GM18907 (cell line): ENCODE measurements at regions not wholly inside any gene's neighbourhood (a gene's known extent, or its start where the extent isn't known, plus 50 kb on each side); places are given as distances from the start of the nearest gene placed in this dataset.

Experiments used
- ATAC-seq: cut with Tn5 transposase; IDR thresholded peaks from one replicate; pipeline ENCODE4 v1.9.1; 2021; ENCODE audit warnings: mild to moderate bottlenecking, moderate library complexity; ENCODE audit not compliant: unreplicated experiment

- no peak for ATAC-seq
Measured at GRCh38 chr12:66903782-66904396, 225.0 kb upstream of the GRIP1 start.

DNA sequence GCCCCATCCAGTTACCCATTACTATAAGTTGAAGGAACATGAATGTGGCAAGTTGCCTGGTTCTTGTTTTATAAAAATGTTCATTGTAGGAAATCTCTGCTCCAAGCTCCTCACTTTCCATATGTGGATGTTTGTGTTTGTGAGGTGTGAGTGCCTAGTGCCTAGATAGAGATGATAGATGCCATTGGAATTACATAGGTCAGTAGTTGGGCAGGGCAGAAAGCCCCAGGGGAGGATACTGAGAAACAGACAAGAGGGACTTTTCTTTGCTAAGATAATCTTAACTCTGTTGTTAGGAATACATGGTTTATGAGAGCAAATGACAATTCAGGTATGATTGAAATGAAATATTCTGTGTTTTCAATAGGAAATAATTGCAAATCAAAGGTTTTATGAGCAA is 226.3 kb upstream of the GRIP1 start:
- ATAC-seq: no peak

GRCh38 chr12:66910366-66910974 is 231.6 kb upstream of the GRIP1 start:
- no peak for ATAC-seq

- ATAC-seq: no peak
Measured at GRCh38 chr12:66915306-66915904, 236.5 kb upstream of the GRIP1 start.

- no peak for ATAC-seq
Measured at GRCh38 chr12:66916189-66916588, 237.3 kb upstream of the GRIP1 start.

DNA sequence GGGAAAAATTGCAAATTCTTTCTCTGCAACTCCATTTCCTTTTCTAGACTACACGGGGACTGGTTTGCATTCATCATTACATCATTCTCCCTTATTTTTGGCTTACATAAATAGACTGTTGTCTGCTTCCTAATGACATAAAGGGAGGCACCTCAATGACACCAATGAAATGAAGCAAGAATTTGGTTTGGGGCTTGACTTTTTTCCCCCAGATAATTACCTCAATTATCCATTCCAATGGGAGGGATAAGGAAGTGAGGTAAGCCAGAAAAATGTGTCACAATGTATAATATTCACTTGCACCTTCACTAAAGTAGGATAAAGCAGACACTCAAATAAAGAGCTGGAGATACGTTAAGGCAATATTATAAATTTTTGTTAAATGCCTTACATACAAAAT is 240.6 kb upstream of the GRIP1 start:
- no peak for ATAC-seq

- ATAC-seq: no peak
Measured at GRCh38 chr12:66920205-66920604, 241.3 kb upstream of the GRIP1 start.

DNA sequence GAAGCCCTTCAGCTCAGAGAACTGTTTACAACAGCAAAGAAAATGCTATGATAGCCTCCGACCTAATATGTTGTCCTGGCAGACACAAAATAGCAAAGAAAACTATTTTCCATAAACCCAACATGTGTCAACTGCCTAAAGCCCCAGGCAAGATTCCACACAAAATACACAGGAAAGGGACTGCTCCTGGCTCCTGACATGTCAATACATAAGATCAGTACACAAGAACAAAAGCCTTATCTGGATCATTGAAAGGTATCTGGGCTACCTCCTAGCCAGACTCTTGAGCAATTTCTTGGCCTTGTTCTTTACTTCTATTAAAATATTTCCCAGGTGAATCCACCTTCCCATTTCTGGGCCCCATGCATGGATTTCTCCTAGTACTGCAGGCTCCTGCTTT is 242.3 kb upstream of the GRIP1 start:
- no peak for ATAC-seq

GRCh38 chr12:66925083-66925482 is 246.2 kb upstream of the GRIP1 start:
- no peak for ATAC-seq

DNA sequence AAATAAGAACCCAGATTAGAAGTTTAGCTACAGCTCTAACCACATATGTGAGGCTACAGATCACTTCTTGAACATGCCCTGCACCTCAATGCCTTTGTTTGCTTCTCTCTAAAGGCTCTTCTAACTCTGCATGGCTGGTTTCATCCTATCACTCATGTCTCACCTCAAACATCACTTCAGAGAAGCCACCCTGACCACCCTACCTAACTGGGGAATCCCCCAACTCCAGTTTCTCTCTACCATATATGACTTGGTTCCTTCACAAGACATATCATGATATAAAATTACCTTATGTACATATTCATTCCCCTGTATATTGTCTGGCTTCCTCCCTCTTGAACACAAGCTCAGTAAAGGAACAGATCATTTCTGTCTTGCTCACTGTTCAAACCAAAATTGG is 250.2 kb upstream of the GRIP1 start:
- ATAC-seq: no peak

GRCh38 chr12:66931091-66931490 is 252.2 kb upstream of the GRIP1 start:
- ATAC-seq: no peak

DNA sequence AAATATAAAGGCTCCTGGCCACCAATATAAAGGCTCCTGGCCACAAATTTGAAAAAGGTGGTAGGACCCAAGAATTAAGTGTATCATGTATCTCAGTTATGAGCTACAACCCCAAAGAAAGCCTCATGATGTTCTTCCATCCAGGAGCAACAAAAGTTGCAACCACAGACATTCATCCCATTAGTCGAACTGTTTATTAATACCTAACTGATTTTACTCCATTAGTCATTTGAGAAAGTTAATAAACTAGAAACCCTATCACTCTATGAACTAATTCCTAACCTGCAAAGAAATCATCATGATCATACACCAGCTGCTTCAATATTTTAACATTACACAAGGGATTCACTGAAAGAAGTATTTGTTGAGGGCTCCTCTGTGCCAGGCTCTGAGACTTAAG is 253.2 kb upstream of the GRIP1 start:
- ATAC-seq: no peak

- ATAC-seq: no peak
Measured at GRCh38 chr12:66934302-66935062, 255.6 kb upstream of the GRIP1 start.

DNA sequence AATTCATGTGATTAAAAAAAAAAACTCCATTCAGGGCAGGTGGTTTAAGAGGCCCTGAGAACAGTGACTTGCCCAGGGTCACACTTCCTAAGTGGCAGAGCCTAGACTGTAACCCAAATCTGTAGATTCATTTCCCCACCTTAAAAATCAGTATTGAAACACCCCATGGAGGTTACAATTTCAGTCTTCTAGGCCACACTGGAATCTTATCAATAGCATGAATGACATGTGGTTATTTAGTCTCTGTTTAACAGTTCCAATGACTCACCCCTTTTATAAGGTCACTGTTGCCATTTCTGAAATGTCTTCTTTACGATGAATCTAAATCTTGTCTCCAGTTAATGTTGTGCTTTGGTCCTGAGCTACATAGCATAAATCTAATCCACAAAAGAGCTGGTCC is 262.3 kb upstream of the GRIP1 start:
- ATAC-seq: no peak

DNA sequence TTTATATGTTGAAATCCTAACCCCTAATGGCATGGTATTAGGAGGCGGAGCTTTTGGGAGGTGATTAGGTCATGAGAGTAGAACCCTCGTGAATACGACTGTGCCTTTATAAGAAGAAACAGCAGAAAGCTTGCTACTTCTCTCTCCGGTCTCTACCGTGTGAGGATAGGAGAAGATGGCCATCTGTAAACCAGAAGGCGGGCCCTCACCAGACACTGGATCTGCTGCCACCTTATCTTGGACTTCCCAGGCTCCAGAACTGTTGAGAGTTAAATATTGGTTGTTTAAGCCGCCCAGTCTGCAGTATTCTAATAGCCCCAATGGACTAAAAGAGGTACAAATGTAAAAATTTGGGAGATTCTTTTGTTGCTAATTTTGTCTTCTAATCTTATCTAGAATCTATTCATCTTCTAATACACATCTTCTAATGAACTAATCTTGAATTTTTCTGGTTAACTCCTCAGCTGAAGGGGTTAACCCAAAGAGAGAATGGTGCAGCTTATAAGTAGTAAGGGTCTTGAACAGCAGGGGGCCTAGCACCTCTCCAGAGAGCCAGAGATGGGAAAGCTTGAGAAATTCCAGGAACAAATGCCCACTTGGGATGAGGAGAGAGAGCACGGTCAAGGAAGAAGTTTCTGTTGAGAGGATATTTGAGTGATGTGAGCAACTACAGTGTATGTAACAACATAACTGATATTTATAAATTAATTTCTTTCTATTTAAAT is 264.0 kb upstream of the GRIP1 start:
- no peak for ATAC-seq

DNA sequence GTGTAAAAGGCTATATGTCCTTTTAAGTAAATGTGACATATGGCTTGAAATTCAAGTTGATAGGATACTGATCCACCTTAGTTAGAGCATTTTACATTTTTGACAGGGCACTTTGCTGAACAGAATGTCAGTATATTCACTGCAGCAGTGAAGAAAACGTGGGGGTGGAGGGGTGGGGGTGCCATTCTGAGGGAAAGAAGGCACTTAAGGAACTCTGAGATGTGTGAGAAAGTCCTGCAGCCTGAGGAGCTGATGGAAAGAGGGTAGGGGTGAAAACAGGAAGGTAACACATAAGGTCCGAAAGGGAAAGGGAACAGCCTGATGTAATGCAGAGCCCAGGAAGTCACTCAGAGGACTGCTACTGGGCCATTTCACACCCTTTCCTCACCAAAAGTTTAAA is 265.5 kb upstream of the GRIP1 start:
- ATAC-seq: no peak

GRCh38 chr12:66945189-66945817 is 266.4 kb upstream of the GRIP1 start:
- ATAC-seq: no peak

- ATAC-seq: no peak
Measured at GRCh38 chr12:66947119-66947518, 268.2 kb upstream of the GRIP1 start.

GRCh38 chr12:66952668-66953067 is 273.8 kb upstream of the GRIP1 start:
- ATAC-seq: no peak

DNA sequence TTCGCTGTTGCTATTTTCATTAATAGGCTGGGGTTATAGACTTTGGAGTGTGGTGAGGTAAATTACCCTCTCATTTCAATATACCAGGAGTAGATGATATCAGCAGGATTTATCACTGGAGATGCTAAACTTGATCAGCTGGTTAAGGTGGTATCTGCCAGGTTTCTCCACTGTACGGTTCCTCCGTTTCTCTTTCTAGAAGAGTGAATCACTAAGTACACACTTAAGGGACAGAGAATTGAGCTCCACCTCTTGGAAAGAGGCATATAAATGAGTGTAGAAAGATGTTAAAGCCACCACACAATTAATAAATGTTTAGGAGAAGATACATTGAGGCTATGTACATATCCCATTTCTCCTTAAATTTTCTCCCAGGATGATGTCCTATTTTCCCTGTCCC is 277.4 kb upstream of the GRIP1 start:
- no peak for ATAC-seq

DNA sequence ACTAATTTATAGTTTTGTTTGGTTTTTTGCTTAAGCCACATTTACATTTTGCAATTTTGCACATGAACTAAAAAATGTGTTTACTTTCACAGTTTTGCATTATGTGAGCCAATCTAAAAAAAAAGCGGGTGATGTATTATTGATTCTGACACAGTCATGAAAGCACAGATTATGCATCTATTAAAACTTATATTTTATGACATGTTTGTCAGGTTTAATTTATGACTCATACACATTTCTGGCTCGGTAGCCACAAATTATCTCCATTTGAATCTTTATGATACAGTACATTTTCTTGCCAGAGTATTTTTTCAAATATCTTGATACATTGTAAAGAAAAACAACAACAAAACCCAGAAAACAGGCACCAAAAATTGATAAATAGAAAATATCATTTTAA is 280.4 kb upstream of the GRIP1 start:
- no peak for ATAC-seq
